Hindlimb muscle (tissue), 1 donor: ENCODE measurements at regions not wholly inside any gene's neighbourhood (a gene's known extent, or its start where the extent isn't known, plus 50 kb on each side); places are given as distances from the start of the nearest gene placed in this dataset.
"Not testable (repeated sequence)": the region's sequence is repeated elsewhere in the genome, so short reads cannot be mapped to it uniquely, and the experiment has no call there.

Experiments
- DNase-seq: peaks from one replicate; pipeline ENCODE4 v3.0.0-alpha.2; 2013

GRCh38 chr6:33892581-33893346 lies 89.0 kb upstream of the MLN start:
- no peak for DNase-seq

DNA sequence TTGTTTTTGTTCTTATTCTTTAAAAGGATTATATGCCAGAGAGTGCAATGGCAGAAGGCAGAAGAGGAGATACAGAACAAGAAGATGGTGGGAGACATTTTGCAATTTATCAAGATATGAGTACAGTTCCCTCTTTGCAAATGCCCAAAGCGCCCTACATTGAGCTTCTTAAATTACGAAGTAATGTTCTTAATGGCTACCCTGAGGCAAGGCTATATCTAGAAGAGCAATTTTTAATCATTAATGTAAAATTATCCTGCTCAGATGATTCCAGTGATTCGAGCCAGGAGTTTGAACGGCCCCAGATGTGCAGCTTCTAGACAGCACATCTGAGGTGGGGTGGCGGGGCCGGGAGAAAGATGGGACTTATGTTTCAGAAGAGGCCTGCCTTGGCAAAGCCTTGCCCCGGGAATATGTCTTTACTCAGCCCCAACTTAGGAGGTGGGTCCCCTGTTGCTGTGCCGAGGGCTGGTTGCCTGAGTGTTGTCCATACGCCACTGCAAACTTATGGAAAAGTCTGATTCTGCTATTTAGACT lies 84.9 kb upstream of the MLN start:
- DNase-seq, result no peak

DNA sequence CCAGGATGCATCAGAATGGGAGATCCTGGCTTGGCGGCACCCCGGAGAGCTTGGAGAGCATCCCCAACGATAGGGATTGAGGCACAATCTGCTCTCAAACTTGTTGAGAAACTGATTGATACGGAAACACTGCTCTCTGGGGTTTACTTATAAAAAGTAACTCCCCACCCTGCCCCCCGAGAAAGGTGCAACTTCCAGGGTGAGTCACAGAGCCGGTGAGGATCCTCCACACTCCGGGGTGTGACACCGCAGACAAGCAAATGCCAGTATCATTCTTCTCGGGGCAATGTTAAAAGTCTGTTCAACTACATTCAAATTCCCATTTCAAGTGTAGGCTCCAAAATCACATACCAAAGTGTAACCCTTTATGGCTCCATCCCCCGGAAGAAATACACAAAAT lies 84.4 kb upstream of the MLN start:
- DNase-seq, result no peak

DNA sequence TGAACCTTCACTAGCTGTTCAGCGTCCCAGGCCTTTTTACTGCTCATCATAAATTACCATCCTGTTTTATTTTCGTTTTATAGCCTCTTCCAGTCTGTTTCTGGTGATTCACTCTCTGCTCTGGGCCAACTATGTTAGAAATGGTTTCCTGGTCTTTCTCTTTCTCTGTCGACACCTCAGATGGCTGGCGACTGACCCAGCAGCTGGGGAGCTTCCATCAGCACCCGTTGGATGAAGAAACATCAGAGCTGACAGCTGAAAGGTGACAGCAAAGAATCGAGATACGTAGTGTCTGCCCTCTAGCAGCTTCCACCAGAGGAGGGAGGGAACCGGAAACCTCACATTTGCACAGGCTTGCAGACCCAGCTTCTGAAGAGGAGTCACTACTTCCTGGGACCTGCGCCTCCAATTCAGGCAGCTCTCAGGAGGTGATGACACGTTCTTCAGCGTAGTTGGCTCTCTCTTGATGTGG lies 82.9 kb upstream of the MLN start:
- peak; percentile 23 for DNase-seq

DNA sequence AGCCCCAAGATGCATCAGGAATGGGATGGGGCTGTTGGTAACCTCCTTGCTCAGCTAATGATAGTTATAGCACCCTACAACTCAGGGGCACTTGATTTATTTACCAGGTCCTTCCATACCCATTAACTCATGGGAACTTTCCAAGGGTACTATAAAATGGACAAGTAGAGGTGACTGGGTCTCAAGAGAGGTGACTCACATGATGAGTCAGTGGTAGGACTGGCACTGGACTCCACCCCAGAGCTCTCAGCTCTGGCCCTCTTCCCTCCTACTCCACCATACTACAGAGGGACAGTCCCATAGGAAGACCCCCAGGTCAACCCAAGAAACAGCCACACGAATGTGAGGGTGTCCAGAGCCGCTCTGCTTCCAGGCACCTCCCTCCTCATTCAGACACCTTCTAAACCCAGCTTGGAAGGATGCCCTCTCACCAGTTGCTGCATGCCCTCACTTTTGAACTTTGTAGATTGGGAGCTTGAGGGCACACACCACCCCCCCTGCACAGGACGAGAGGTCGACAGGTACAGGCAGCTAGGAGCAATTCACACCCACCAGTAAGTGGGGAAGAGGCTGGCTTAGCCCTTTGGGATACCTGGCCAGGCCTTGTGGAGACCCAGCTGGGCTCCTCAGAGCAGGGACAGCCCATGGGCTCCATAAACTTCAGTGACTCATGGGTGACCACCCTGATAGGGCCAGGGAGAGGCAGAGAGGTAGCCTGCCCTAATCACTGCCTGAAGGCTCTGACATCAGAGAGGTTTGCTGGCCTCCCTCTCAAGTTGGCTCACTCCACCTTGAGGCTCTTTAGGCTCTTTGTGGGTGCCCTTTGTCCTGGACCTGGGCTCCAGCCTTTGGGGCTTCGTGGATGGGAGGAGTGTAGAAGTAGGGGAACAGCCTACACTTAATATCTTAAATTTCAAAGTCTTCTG lies 81.6 kb upstream of the MLN start:
- DNase-seq, result no peak

GRCh38 chr6:33883621-33884020 lies 79.8 kb upstream of the MLN start:
- not testable (repeated sequence) for DNase-seq

DNA sequence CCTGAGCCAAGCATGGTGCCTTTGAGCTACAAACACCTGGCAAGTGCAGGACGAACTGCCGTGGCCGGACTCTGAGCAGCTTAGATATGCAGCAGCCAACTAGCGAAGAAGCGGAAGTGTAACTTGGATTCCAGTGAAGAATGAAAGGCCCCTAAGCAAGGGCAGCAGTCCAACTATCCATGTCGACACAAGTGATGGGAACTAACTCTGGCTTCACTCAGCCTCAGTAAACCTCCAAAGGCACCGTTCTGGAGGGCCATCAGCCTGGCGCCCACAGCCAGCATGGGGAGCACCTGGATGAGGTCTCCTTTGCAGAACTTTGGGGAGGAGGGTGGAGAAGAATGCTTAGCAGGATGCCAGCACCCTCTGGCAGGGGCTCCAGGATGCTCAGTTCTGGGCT lies 78.4 kb upstream of the MLN start:
- peak; percentile 67 for DNase-seq

- no peak for DNase-seq
These were observed 77.0 kb upstream of the MLN start for GRCh38 chr6:33880766-33881165.

- DNase-seq, result no peak
These were observed 76.4 kb upstream of the MLN start for GRCh38 chr6:33880104-33880678.

- no peak for DNase-seq
These were observed 74.8 kb upstream of the MLN start for GRCh38 chr6:33878562-33878961.

DNA sequence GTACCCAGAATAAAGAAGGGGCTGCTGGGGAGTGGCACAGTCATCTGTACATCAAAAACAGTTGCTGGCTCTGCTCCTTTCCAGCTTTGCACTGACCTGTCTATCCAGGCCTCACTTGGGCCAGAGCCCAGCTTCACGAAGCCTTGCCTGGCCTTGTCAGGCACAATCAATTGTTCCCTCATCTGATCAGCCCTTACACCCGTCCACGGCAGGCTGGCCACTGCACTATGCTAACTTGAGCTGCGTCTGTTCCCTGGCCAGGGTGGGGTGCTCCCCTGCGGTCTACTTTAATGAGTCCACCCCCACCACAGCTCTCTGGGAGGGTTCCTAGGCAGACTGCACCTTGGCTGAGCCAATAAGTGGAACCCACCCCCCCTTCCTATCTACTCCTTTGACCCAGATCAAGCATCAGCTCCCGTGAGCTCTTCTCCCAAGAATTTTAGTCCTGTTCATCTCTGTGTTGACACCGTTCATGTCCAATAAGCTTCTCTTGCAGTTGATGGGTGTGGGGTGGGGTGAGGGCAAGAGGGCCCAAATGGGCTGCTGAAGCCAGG lies 74.3 kb upstream of the MLN start:
- no peak for DNase-seq

DNA sequence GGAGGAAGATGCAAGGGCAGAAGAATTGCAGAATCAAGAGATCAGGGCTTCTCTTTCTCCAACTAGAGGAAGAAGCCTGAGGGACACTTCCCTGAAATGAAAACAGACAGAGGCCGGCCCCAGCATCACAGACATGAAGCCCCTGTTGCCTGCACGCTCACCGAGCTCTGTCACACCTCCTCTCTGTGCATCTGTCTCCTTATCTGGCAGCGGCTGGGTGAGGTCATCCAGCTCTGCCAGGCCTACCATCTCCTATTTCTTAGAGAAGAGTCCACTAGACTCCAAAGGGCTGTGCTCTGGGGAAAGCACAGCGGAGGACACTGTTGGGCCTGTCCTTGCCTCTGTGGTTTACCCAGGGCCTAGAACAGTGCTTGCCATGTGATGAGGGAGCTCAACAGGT lies 71.9 kb upstream of the MLN start:
- DNase-seq, result no peak

DNA sequence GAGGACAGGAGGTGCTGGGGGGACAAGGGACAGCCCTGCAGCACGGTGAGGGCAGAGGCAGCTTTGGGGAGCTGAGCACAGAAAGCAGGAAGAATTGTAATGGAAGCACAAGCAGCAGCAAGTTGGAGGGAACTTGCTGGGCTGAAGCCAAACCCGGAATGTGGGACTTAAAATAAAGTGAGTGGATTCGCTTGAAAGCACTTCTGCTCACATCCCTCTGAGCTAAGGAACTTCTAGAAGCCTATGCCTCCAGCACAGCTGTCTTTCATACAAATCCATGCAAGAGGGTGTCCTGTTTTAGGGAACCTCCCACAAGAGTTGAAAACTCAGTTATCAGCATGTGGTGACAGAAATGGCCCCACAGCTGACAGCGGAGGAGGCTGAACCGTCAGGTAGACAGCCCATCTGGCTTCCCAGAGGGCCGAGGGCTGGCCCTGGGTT lies 71.4 kb upstream of the MLN start:
- DNase-seq, result no peak

DNA sequence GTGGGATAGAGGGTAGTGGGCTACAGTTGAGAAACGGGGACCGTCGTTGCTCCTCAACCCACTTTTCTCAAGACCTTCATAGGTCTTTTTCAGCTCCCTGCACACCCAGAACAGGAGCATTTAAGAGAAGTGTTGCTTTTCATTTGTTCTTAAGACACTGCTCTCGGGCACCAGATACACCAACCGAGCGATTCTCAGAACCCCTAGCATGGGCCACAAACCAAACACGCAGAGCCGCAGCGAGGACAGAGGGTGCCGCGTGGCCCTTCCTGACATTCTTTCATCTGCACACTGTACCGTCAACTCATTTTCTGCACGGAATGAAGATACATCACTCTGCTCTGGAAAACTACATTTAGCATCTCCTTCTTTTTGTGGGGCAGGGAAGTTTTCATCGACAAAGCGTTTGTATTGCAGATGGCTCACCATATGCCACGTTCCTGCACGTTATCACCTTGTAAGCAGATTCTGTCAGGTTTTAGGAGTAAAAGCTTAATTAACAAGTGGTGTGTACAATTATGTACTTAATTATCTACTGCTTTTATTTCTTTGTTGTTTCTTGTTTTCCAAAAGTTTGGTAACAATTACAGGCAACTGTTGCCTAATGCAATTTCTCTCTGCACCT lies 70.4 kb upstream of the MLN start:
- no peak for DNase-seq

GRCh38 chr6:33872761-33873160 lies 69.0 kb upstream of the MLN start:
- no peak for DNase-seq

DNA sequence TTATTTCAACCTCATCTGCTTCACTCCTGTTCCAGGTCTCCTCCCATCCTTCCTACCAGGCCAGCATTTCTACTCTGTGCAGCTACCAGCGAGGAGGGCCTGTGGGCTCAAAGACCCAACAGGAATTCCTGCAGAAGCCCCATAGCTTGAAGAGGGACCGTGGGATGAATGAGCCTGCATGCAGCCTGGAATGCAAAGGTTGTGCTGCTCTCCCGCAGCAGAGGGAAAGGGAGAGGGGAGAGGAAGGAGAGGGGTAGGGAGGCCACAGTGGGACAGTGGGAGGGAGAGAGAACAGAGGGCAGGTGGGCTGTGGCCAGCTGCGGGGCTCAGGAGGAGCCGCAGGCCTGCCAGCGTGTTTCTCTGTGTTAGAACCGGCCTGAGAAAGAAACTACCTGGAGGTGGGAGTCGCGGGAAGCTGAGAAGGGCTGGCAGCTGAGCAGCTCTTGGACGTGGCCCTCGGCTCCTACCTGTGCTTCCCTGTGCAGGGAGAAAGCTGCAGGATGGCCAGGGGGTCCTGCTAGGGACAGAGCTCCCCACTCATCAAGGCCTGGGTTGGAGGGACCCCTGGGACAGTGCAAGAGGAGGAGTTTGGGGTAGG lies 66.1 kb upstream of the MLN start:
- no peak for DNase-seq

- no peak for DNase-seq
These were observed 65.3 kb upstream of the MLN start for GRCh38 chr6:33869121-33869520.

- no peak for DNase-seq
These were observed 64.3 kb upstream of the MLN start for GRCh38 chr6:33868141-33868540.

DNA sequence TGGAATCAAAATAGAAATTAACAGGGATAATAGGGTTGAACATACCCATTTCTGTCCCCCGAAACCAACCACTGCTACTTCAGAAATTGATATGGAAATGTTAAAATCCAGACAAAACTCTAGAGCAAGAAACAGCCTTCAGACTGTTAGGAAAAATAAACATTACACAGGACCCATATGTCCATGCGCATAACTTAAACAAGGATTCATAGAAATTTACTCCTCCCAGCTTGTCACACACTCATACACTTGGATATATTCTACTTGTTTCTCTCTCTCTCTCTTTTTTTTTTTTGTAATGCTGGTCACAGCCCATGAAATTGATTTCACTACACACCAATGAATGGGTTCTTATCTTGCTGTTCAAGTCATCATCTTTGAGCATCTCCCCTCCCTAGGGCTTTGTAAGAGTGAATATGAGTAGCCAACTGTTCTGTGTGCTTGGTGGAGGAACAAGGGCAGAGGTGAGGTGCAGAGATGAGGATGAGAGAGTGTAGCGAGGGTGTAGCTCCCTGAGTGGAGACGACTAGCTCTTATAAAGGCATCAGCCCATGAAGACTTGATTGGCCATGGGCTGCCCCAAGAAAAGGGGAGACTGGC lies 61.8 kb upstream of the MLN start:
- DNase-seq, result no peak

DNA sequence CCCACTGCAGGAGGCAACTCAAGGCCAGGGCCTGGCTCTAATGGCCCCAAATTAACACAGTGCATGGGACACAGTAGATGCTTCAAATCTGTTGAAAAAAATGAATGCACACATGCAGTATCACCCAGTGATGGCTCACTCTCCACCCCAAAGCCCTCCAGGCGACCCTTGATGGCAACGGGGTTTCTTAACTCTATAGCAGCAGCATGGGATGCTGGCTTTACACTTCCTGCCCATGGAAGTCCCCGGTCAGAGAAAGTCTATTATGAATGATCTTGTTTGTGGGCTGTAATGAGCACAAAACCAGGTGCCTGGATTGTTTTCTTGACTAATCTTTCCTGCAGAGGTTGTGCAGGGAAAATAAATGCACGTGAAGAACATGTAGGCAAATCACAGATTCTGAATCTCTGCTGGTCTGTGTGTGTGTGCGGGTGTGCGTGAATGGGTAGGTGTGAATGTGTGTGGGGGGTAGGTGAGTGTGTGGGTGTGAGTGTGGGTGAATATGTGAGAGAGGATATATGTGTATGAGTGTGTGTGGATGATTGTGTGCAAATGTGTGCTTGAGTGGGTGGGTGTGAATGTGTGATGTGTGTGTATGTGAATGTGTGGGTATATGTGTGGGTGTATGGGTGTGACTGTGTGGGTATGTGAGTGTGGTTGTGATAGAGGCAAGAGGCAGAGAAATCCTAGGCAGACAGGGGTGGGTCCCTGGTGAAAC lies 60.1 kb upstream of the MLN start:
- no peak for DNase-seq

- no peak for DNase-seq
These were observed 59.3 kb upstream of the MLN start for GRCh38 chr6:33863084-33863483.
